ENCODE measurements at regions not wholly inside any gene's neighbourhood (a gene's known extent, or its start where the extent isn't known, plus 50 kb on each side); places are given as distances from the start of the nearest gene placed in this dataset.

DNA sequence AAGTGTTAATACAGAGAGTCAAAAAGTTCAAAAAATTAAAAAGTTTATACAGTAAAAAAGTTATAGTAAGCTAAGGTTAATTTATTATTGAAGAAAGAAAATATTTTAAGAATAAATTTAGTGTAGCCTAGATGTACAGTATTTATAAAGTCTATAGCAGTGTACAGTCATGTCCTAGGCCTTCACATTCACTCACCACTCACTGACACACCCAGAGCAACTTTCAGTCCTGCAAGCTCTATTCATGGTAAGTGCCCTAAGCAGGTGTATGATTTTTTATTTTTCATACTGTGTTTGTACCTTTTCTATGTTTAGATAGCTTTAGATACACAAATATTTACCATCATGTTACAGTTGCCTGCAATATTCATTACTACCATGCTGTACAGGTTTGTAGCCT, 108.9 kb downstream of the FHIP1A start:
- in situ Hi-C loops (cut with HindIII; ENCODE audit: low pct_unique_long_range_greater_than_20kb, low sequenced_read_pairs): no loop called here
- no peak for ATAC-seq
- intact Hi-C loops (cut with micrococcal nuclease; ENCODE audit: unreplicated experiment): no loop called here
- BruUV-seq (replicated peaks): no TSS peak
- H3K9me3 ChIP-seq (ENCODE audit: control insufficient read depth, insufficient read depth, low read depth, low read length): no peaks in the 10 kb centered on the region
- H3K27me3 ChIP-seq (ENCODE audit: control insufficient read depth, insufficient read depth, low read length): no peaks in the 10 kb centered on the region; the same call in 1 of the 2 replicates
- no peaks in the 10 kb centered on the region for H3K4me1 ChIP-seq (ENCODE audit: control insufficient read depth, insufficient read depth, low read length)
- no peak overlapping the region for H3K4me3 ChIP-seq (ENCODE audit: low read depth in 2 of 2, low read length in 2 of 2)
- H3K36me3 ChIP-seq (ENCODE audit: control insufficient read depth, insufficient read depth, low read length): no peaks in the 10 kb centered on the region
- POLR2A ChIA-PET: no interaction called here
- CTCF ChIA-PET: no interaction called here
- TF ChIP-seq POLR2AphosphoS5 (IDR thresholded peaks at IDR 0.05; ENCODE audit: low read depth, low read length) (no peak), SIN3A (IDR thresholded peaks at IDR 0.05; ENCODE audit: borderline replicate concordance, insufficient read depth, low read depth, low read length) (no peak), TCF7L2 (IDR thresholded peaks at IDR 0.05; ENCODE audit: low read depth, low read length) (no peak)
- TF ChIP-seq, protein P1, sequence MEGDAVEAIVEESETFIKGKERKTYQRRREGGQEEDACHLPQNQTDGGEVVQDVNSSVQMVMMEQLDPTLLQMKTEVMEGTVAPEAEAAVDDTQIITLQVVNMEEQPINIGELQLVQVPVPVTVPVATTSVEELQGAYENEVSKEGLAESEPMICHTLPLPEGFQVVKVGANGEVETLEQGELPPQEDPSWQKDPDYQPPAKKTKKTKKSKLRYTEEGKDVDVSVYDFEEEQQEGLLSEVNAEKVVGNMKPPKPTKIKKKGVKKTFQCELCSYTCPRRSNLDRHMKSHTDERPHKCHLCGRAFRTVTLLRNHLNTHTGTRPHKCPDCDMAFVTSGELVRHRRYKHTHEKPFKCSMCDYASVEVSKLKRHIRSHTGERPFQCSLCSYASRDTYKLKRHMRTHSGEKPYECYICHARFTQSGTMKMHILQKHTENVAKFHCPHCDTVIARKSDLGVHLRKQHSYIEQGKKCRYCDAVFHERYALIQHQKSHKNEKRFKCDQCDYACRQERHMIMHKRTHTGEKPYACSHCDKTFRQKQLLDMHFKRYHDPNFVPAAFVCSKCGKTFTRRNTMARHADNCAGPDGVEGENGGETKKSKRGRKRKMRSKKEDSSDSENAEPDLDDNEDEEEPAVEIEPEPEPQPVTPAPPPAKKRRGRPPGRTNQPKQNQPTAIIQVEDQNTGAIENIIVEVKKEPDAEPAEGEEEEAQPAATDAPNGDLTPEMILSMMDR (IDR thresholded peaks at IDR 0.05): no peak
- TF ChIP-seq, protein P2, sequence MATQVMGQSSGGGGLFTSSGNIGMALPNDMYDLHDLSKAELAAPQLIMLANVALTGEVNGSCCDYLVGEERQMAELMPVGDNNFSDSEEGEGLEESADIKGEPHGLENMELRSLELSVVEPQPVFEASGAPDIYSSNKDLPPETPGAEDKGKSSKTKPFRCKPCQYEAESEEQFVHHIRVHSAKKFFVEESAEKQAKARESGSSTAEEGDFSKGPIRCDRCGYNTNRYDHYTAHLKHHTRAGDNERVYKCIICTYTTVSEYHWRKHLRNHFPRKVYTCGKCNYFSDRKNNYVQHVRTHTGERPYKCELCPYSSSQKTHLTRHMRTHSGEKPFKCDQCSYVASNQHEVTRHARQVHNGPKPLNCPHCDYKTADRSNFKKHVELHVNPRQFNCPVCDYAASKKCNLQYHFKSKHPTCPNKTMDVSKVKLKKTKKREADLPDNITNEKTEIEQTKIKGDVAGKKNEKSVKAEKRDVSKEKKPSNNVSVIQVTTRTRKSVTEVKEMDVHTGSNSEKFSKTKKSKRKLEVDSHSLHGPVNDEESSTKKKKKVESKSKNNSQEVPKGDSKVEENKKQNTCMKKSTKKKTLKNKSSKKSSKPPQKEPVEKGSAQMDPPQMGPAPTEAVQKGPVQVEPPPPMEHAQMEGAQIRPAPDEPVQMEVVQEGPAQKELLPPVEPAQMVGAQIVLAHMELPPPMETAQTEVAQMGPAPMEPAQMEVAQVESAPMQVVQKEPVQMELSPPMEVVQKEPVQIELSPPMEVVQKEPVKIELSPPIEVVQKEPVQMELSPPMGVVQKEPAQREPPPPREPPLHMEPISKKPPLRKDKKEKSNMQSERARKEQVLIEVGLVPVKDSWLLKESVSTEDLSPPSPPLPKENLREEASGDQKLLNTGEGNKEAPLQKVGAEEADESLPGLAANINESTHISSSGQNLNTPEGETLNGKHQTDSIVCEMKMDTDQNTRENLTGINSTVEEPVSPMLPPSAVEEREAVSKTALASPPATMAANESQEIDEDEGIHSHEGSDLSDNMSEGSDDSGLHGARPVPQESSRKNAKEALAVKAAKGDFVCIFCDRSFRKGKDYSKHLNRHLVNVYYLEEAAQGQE (IDR thresholded peaks at IDR 0.05; ENCODE audit: insufficient read depth in 1 of 2, low read depth in 2 of 2, low read length in 1 of 2): no peak
- no peak for DNase-seq (ENCODE audit: low read depth, low spot score)
- H3K27ac ChIP-seq (ENCODE audit: low read length): no peak overlapping the region

DNA sequence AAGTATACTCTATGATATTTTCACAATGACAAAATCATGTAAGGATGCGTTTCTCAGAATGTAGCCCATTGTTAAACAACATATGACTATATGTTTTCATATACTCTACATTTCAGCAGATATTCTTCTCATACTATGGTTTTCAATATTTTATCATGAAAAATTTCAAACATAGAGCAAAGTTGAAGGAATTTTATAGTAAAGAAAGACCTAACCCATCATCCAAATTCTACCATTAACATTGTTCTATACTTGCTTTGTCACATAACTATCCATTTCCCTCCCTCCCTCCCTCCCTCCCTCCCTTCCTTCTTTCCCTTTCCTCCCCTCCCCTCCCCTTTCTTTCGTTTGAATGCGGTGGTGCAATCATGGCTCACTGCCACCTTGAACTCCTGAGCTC, 109.4 kb downstream of the FHIP1A start:
- no peaks in the 10 kb centered on the region for H3K9me3 ChIP-seq (ENCODE audit: control insufficient read depth, insufficient read depth, low read depth, low read length)
- no peak overlapping the region for H3K4me3 ChIP-seq (ENCODE audit: low read depth in 2 of 2, low read length in 2 of 2)
- in situ Hi-C loops (cut with HindIII; ENCODE audit: low pct_unique_long_range_greater_than_20kb, low sequenced_read_pairs): no loop called here
- DNase-seq (ENCODE audit: low read depth, low spot score) (no peak), ATAC-seq (no peak)
- H3K36me3 ChIP-seq (ENCODE audit: control insufficient read depth, insufficient read depth, low read length): no peaks in the 10 kb centered on the region
- intact Hi-C loops (cut with micrococcal nuclease; ENCODE audit: unreplicated experiment): no loop called here
- H3K27me3 ChIP-seq (ENCODE audit: control insufficient read depth, insufficient read depth, low read length): no peaks in the 10 kb centered on the region; the same call in 1 of the 2 replicates
- CTCF ChIA-PET: no interaction called here
- POLR2A ChIA-PET: no interaction called here
- no peak overlapping the region for H3K27ac ChIP-seq (ENCODE audit: low read length)
- TF ChIP-seq SIN3A (IDR thresholded peaks at IDR 0.05; ENCODE audit: borderline replicate concordance, insufficient read depth, low read depth, low read length) (no peak), POLR2AphosphoS5 (IDR thresholded peaks at IDR 0.05; ENCODE audit: low read depth, low read length) (no peak), TCF7L2 (IDR thresholded peaks at IDR 0.05; ENCODE audit: low read depth, low read length) (no peak)
- TF ChIP-seq, protein P1 (IDR thresholded peaks at IDR 0.05): no peak
- TF ChIP-seq, protein P2 (IDR thresholded peaks at IDR 0.05; ENCODE audit: insufficient read depth in 1 of 2, low read depth in 2 of 2, low read length in 1 of 2): no peak
- H3K4me1 ChIP-seq (ENCODE audit: control insufficient read depth, insufficient read depth, low read length): no peaks in the 10 kb centered on the region
- no TSS peak for BruUV-seq (replicated peaks)
